ENCODE measurements at regions not wholly inside any gene's neighbourhood (a gene's known extent, or its start where the extent isn't known, plus 50 kb on each side); places are given as distances from the start of the nearest gene placed in this dataset.

- no peak for DNase-seq
Observed at GRCh38 chr14:86015511-86015910, 485.6 kb downstream of the FLRT2 start.

GRCh38 chr14:86013641-86014040, 483.7 kb downstream of the FLRT2 start:
- no peak for DNase-seq

GRCh38 chr14:86012461-86012860, 482.5 kb downstream of the FLRT2 start:
- no peak for DNase-seq

- no peak for DNase-seq
Observed at GRCh38 chr14:86003998-86004397, 474.1 kb downstream of the FLRT2 start.

GRCh38 chr14:85996551-85996950, 466.6 kb downstream of the FLRT2 start:
- DNase-seq, result no peak

- no peak for DNase-seq
Observed at GRCh38 chr14:85991156-85991555, 461.2 kb downstream of the FLRT2 start.

- DNase-seq, result no peak
Observed at GRCh38 chr14:85987907-85988306, 458.0 kb downstream of the FLRT2 start.

GRCh38 chr14:85987292-85987691, 457.3 kb downstream of the FLRT2 start:
- DNase-seq, result no peak

GRCh38 chr14:85978582-85979250, 448.8 kb downstream of the FLRT2 start:
- DNase-seq, result no peak

- DNase-seq, result no peak
Observed at GRCh38 chr14:85974602-85975001, 444.7 kb downstream of the FLRT2 start.

GRCh38 chr14:85963486-85963885, 433.5 kb downstream of the FLRT2 start:
- DNase-seq, result no peak

- DNase-seq, result no peak
Observed at GRCh38 chr14:85960756-85961155, 430.8 kb downstream of the FLRT2 start.

- no peak for DNase-seq
Observed at GRCh38 chr14:85959063-85959462, 429.1 kb downstream of the FLRT2 start.

GRCh38 chr14:85958069-85958468, 428.1 kb downstream of the FLRT2 start:
- no peak for DNase-seq

- no peak for DNase-seq
Observed at GRCh38 chr14:85953265-85953664, 423.3 kb downstream of the FLRT2 start.

GRCh38 chr14:85948153-85948552, 418.2 kb downstream of the FLRT2 start:
- DNase-seq, result no peak

- no peak for DNase-seq
Observed at GRCh38 chr14:85947461-85948139, 417.7 kb downstream of the FLRT2 start.

- DNase-seq, result no peak
Observed at GRCh38 chr14:85943192-85943591, 413.2 kb downstream of the FLRT2 start.

GRCh38 chr14:85934886-85935254, 404.9 kb downstream of the FLRT2 start:
- no peak for DNase-seq

- peak; percentile 74 to 91 for DNase-seq
Observed at GRCh38 chr14:85934123-85934885, 404.4 kb downstream of the FLRT2 start.

- DNase-seq, result no peak
Observed at GRCh38 chr14:85921241-85921640, 391.3 kb downstream of the FLRT2 start.

- DNase-seq, result no peak
Observed at GRCh38 chr14:85917716-85918115, 387.8 kb downstream of the FLRT2 start.

- DNase-seq, result no peak
Observed at GRCh38 chr14:85915711-85916110, 385.8 kb downstream of the FLRT2 start.

GRCh38 chr14:85912141-85912540, 382.2 kb downstream of the FLRT2 start:
- no peak for DNase-seq

Data from CD4-positive, alpha-beta T cell treated with Interferon alpha-2 for 1 hour (primary cell).